IMR-90 (cell line): ENCODE measurements at regions not wholly inside any gene's neighbourhood (a gene's known extent, or its start where the extent isn't known, plus 50 kb on each side); places are given as distances from the start of the nearest gene placed in this dataset.

Experiments used
- ATAC-seq: fragments of 200-7000 bp; cut with Tn5 transposase; 2 replicates; pipeline ENCODE4 v1.9.1; 2020; ENCODE audit warnings: low read depth, mild to moderate bottlenecking, moderate library complexity
- BruUV-seq: library from RNA; stranded (reverse); fragments of 400-500 nt; replicated peaks from 2 replicates; lab custom pipeline; 2021; lab: Mats Ljungman, UMichigan
- CTCF ChIA-PET: fragments of 300-600 bp; formaldehyde crosslinking; extraction: SDS; loops from one replicate; lab custom pipeline; 2021; ENCODE audit warnings: antibody characterized with exemption; lab: Yijun Ruan, JAX
- POLR2A ChIA-PET: fragments of 300-600 bp; sonication (Branson Sonifier 250); formaldehyde crosslinking; loops from one replicate; lab custom pipeline; 2022; ENCODE audit warnings: antibody characterized with exemption; ENCODE audit not compliant: unreplicated experiment; lab: Charles Lee
- DNase-seq: peaks from one replicate; pipeline ENCODE4 v3.0.0; 2013
- H2AFZ ChIP-seq: replicated peaks from 2 replicates; pipeline ENCODE3; 2013; ENCODE audit warnings: low read length, mild to moderate bottlenecking; ENCODE audit not compliant: poor library complexity
- H2AK5ac ChIP-seq: 2 replicates; pipeline ENCODE4 v1.6.1; 2013; ENCODE audit warnings: low read depth, low read length, inconsistent platforms
- H2AK9ac ChIP-seq: replicated peaks from 2 replicates; pipeline ENCODE3; 2013; ENCODE audit warnings: mild to moderate bottlenecking, low read depth, low read length, moderate library complexity; ENCODE audit not compliant: poor library complexity
- H2BK120ac ChIP-seq: 2 replicates; pipeline ENCODE4 v1.6.1; 2013; ENCODE audit warnings: low read depth, low read length, inconsistent platforms
- H2BK15ac ChIP-seq: 3 replicates; pipeline ENCODE4 v1.6.1; 2013; ENCODE audit warnings: low read depth, low read length, inconsistent platforms
- H2BK20ac ChIP-seq: 2 replicates; pipeline ENCODE4 v1.6.1; 2013; ENCODE audit warnings: low read depth, mild to moderate bottlenecking, inconsistent platforms, low read length, moderate library complexity
- H2BK5ac ChIP-seq: 2 replicates; pipeline ENCODE4 v1.6.1; 2013; ENCODE audit warnings: mild to moderate bottlenecking, low read depth, low read length, inconsistent platforms; ENCODE audit not compliant: poor library complexity, severe bottlenecking
- H3K14ac ChIP-seq: replicated peaks from 2 replicates; pipeline ENCODE4 v1.6.1; 2013; ENCODE audit warnings: low read depth, low read length, inconsistent platforms
- H3K18ac ChIP-seq: 2 replicates; pipeline ENCODE4 v1.6.1; 2013; ENCODE audit warnings: low read depth, low read length, control low read depth
- H3K23ac ChIP-seq: 2 replicates; pipeline ENCODE4 v1.6.1; 2013; ENCODE audit warnings: low read depth, low read length, inconsistent platforms
- H3K27ac ChIP-seq: 2 replicates; pipeline ENCODE4 v1.5.1; 2013; ENCODE audit warnings: mild to moderate bottlenecking, control low read depth, low read length; ENCODE audit not compliant: insufficient read depth
- H3K27me3 ChIP-seq: 2 replicates; pipeline ENCODE4 v1.6.1; 2013; ENCODE audit warnings: low read length; ENCODE audit not compliant: control insufficient read depth, insufficient read depth
- H3K36me3 ChIP-seq: 2 replicates; pipeline ENCODE4 v1.6.1; 2013; ENCODE audit warnings: low read length, mixed read lengths; ENCODE audit not compliant: control insufficient read depth, insufficient read depth
- H3K4ac ChIP-seq: 2 replicates; pipeline ENCODE4 v1.6.1; 2013; ENCODE audit warnings: low read depth, low read length, inconsistent platforms
- H3K4me1 ChIP-seq: 2 replicates; pipeline ENCODE4 v1.6.1; 2013; ENCODE audit warnings: low read length, mixed read lengths; ENCODE audit not compliant: control insufficient read depth, insufficient read depth
- H3K4me2 ChIP-seq: 2 replicates; pipeline ENCODE4 v1.6.1; 2013; ENCODE audit warnings: low read depth, mild to moderate bottlenecking, control low read depth, low read length, moderate library complexity
- H3K4me3 ChIP-seq: 2 replicates; pipeline ENCODE4 v1.5.1; 2013; ENCODE audit warnings: low read depth, mild to moderate bottlenecking, control low read depth, low read length, moderate library complexity; ENCODE audit not compliant: insufficient read depth
- H3K56ac ChIP-seq: 2 replicates; pipeline ENCODE4 v1.6.1; 2013; ENCODE audit warnings: low read length, inconsistent platforms; ENCODE audit not compliant: insufficient read depth; ENCODE audit errors: extremely low read depth
- H3K79me1 ChIP-seq, 2 experiments: 2 replicates each; pipeline ENCODE4 v1.6.1; 2013; ENCODE audit warnings: low read length in 2 of 2, inconsistent platforms in 1 of 2, low read depth in 1 of 2
- H3K9ac ChIP-seq: 2 replicates; pipeline ENCODE4 v1.6.1; 2013; ENCODE audit warnings: low read depth, low read length, control low read depth
- H3K9me1 ChIP-seq: 2 replicates; pipeline ENCODE4 v1.6.1; 2013; ENCODE audit warnings: low read length, inconsistent platforms; ENCODE audit not compliant: insufficient read depth
- H3K9me3 ChIP-seq: 2 replicates; pipeline ENCODE4 v1.6.1; 2013; ENCODE audit warnings: low read length; ENCODE audit not compliant: control insufficient read depth, insufficient read depth
- H4K20me1 ChIP-seq: 2 replicates; pipeline ENCODE4 v1.6.1; 2013; ENCODE audit warnings: low read length, inconsistent platforms; ENCODE audit not compliant: insufficient read depth
- H4K5ac ChIP-seq: 2 replicates; pipeline ENCODE4 v1.6.1; 2013; ENCODE audit warnings: mild to moderate bottlenecking, low read depth, low read length, control low read depth
- H4K8ac ChIP-seq, 2 experiments: 2 replicates each; pipeline ENCODE4 v1.6.1; 2013; ENCODE audit warnings: low read depth in 2 of 2, low read length in 2 of 2, control low read depth in 1 of 2, inconsistent platforms in 1 of 2
- H4K91ac ChIP-seq: 2 replicates; pipeline ENCODE4 v1.6.1; 2013; ENCODE audit warnings: low read depth, low read length, inconsistent platforms; ENCODE audit not compliant: insufficient read depth
- RFX5 ChIP-seq: IDR thresholded peaks from 2 replicates; pipeline ENCODE4 v1.8.0; 2012; ENCODE audit warnings: low read depth, mild to moderate bottlenecking, low read length, moderate library complexity
- WGBS, 2 experiments: methylation state at CpG; one replicate each; pipeline versions ENCODE4 v1.1.5 to v1.1.7; 2013; ENCODE audit warnings: missing lambda C conversion rate in 2 of 2; ENCODE audit not compliant: insufficient read length in 1 of 2; ENCODE audit errors: extremely low coverage in 2 of 2; 5-methylcytosine and 5-hydroxymethylcytosine counted together
- dilution Hi-C: fragments of 300-500 bp; cut with HindIII; formaldehyde crosslinking; loops from one replicate; pipeline ENCODE4 v1.14.3; 2018; ENCODE audit warnings: low sequenced_read_pairs; ENCODE audit not compliant: unreplicated experiment
- in situ Hi-C: fragments of 300-500 bp; cut with MboI; formaldehyde crosslinking; loops from 3 replicates; pipeline ENCODE4 v1.14.3; 2019; ENCODE audit warnings: low sequenced_read_pairs, inconsistent platforms, mixed read lengths
- intact Hi-C: fragments of 100-400 bp; cut with micrococcal nuclease; formaldehyde crosslinking; loops from 2 replicates; pipeline ENCODE4 v1.10.0; 2022

- Histone ChIP-seq H3K36me3 (no peaks in the 10 kb centered on the region), H4K91ac (no peak overlapping the region), H3K4me3 (no peak overlapping the region), H3K4me2 (no peak overlapping the region), H4K20me1 (no peaks in the 10 kb centered on the region), H2BK5ac (peak overlapping the region; percentile 83), H4K5ac (no peak overlapping the region), H2AK5ac (no peak overlapping the region), H3K4me1 (no peaks in the 10 kb centered on the region), H3K9ac (no peak overlapping the region), H3K9me1 (peaks cover 4% of the 10 kb centered on the region), H4K8ac (no peak overlapping the region), H3K4ac (no peak overlapping the region), H2AFZ (no peak overlapping the region), H3K79me1 (no peaks in the 10 kb centered on the region), H3K56ac (no peak overlapping the region), H2BK20ac (no peak overlapping the region), H3K27me3 (no peaks in the 10 kb centered on the region; the same call in 1 of the 2 replicates), H3K14ac (no peak overlapping the region), H3K18ac (no peak overlapping the region), H3K23ac (no peak overlapping the region), H2BK15ac (no peak overlapping the region), H3K27ac (no peak overlapping the region), H2BK120ac (no peak overlapping the region), H2AK9ac (no peak overlapping the region), H3K9me3 (no peaks in the 10 kb centered on the region)
- BruUV-seq: no TSS peak
- WGBS, 2 experiments: no CpG with 5 or more reads among the region's 6 CpGs
- in situ Hi-C loops (no loop called here), dilution Hi-C loops (no loop called here), intact Hi-C loops (loop anchor here (10.0 kb wide), 1 partner anchor 479 kb away; the partner anchor contains the start of genes PYDC1 and TRIM72)
- ATAC-seq (no peak), DNase-seq (no peak)
- POLR2A ChIA-PET: no interaction called here
- CTCF ChIA-PET: interaction anchor here (0.6 kb wide), 1 partner anchor 13 kb away, joined by 6 read pairs; no protein-coding TSS in a partner anchor
- TF ChIP-seq RFX5: no peak
Observed at GRCh38 chr16:31693733-31694132, 166.0 kb downstream of the AHSP start.
